H1 (cell line): ENCODE measurements at regions not wholly inside any gene's neighbourhood (a gene's known extent, or its start where the extent isn't known, plus 50 kb on each side); places are given as distances from the start of the nearest gene placed in this dataset.

Experiments used
- CTCF ChIA-PET: fragments of 300-600 bp; sonication (Branson Sonifier 250); formaldehyde crosslinking; loops from one replicate; lab custom pipeline; 2021; ENCODE audit not compliant: partially characterized antibody; lab: Charles Lee
- POLR2A ChIA-PET: fragments of 300-600 bp; sonication (Branson Sonifier 250); formaldehyde crosslinking; loops from one replicate; lab custom pipeline; 2021; ENCODE audit warnings: inconsistent platforms; ENCODE audit not compliant: partially characterized antibody; lab: Charles Lee
- DNase-seq, 2 experiments: peaks; one replicate each; pipeline versions ENCODE4 v3.0.0 to v3.0.0-alpha.2; 2010 to 2022; ENCODE audit warnings: low spot score in 2 of 2, low read depth in 1 of 2, mixed read lengths in 1 of 2
- FAIRE-seq: peaks from 2 replicates; lab custom pipeline; 2011; peaks lifted over from hg19 to GRCh38; lab: Jason Lieb, UNC
- H2AFZ ChIP-seq: 2 replicates; pipeline ENCODE4 v1.8.1; 2012; ENCODE audit warnings: low read length, inconsistent platforms
- H2AK5ac ChIP-seq: 2 replicates; pipeline ENCODE4 v1.6.1; 2013; ENCODE audit warnings: low read depth, low read length
- H2BK120ac ChIP-seq: replicated peaks from 2 replicates; pipeline ENCODE3; 2013; ENCODE audit warnings: low read depth, low read length, inconsistent platforms
- H2BK12ac ChIP-seq: 2 replicates; pipeline ENCODE4 v1.6.1; 2013; ENCODE audit warnings: low read depth, low read length
- H2BK15ac ChIP-seq: 2 replicates; pipeline ENCODE4 v1.6.1; 2013; ENCODE audit warnings: low read length
- H2BK20ac ChIP-seq: 2 replicates; pipeline ENCODE4 v1.6.1; 2013; ENCODE audit warnings: low read length
- H2BK5ac ChIP-seq: 2 replicates; pipeline ENCODE4 v1.6.1; 2013; ENCODE audit warnings: low read depth, low read length
- H3K14ac ChIP-seq: 2 replicates; pipeline ENCODE4 v1.6.1; 2013; ENCODE audit warnings: inconsistent platforms; ENCODE audit not compliant: insufficient read length
- H3K18ac ChIP-seq: 2 replicates; pipeline ENCODE4 v1.6.1; 2013; ENCODE audit warnings: low read length; ENCODE audit errors: extremely low read depth
- H3K23ac ChIP-seq: 2 replicates; pipeline ENCODE4 v1.6.1; 2013; ENCODE audit warnings: inconsistent platforms; ENCODE audit not compliant: insufficient read length
- H3K23me2 ChIP-seq: 2 replicates; pipeline ENCODE4 v1.6.1; 2013; ENCODE audit warnings: low read depth, low read length
- H3K27ac ChIP-seq: 2 replicates; pipeline ENCODE4 v1.6.1; 2011; ENCODE audit warnings: low read depth, low read length, inconsistent platforms
- H3K27me3 ChIP-seq, 4 experiments: replicated peaks in 1 of 4; 1 replicate in 1 of 4; 2 replicates in 3 of 4; pipeline versions ENCODE4 v1.6.1 to v1.8.1; 2011 to 2013; ENCODE audit warnings: low read length in 3 of 4, mild to moderate bottlenecking in 3 of 4, inconsistent platforms in 2 of 4, mixed read lengths in 2 of 4, moderate library complexity in 1 of 4; ENCODE audit not compliant: control insufficient read depth in 3 of 4, insufficient read depth in 3 of 4; ENCODE audit errors: extremely low read depth in 1 of 4
- H3K36me3 ChIP-seq, 4 experiments: 2 replicates each; pipeline versions ENCODE4 v1.6.1 to v1.8.1; 2011 to 2013; ENCODE audit warnings: mild to moderate bottlenecking in 4 of 4, low read length in 3 of 4, moderate library complexity in 2 of 4, control low read depth in 1 of 4, inconsistent platforms in 1 of 4; ENCODE audit not compliant: insufficient read depth in 4 of 4, control insufficient read depth in 2 of 4
- H3K4ac ChIP-seq: replicated peaks from 2 replicates; pipeline ENCODE3; 2013; ENCODE audit warnings: low read length, low read depth, mixed read lengths, inconsistent platforms; ENCODE audit not compliant: insufficient read length
- H3K4me1 ChIP-seq, 4 experiments: replicated peaks in 1 of 4; 1 replicate in 1 of 4; 2 replicates in 3 of 4; pipeline versions ENCODE4 v1.6.1 to v1.8.1; 2011 to 2013; ENCODE audit warnings: low read length in 3 of 4, inconsistent platforms in 2 of 4, mixed read lengths in 1 of 4; ENCODE audit not compliant: insufficient read depth in 4 of 4, control insufficient read depth in 3 of 4
- H3K4me2 ChIP-seq, 2 experiments: 2 replicates each; pipeline versions ENCODE4 v1.6.1 to v1.8.1; 2011 to 2013; ENCODE audit warnings: low read depth in 2 of 2, low read length in 2 of 2, control low read depth in 1 of 2, inconsistent platforms in 1 of 2, mild to moderate bottlenecking in 1 of 2; ENCODE audit not compliant: insufficient read depth in 1 of 2
- H3K4me3 ChIP-seq, 4 experiments: fragments of 200-600, 300-600 bp in 1 of 4; sonication (generic), shearing (Covaris generic), sonication (Bioruptor Twin) in 1 of 4; 2 replicates each; pipeline versions ENCODE4 v1.5.1 to v1.8.1; 2011 to 2016; ENCODE audit warnings: low read length in 4 of 4, low read depth in 3 of 4, control low read depth in 2 of 4, inconsistent platforms in 2 of 4, mild to moderate bottlenecking in 2 of 4, mixed read lengths in 1 of 4, moderate library complexity in 1 of 4; ENCODE audit not compliant: insufficient read depth in 2 of 4; ENCODE audit errors: extremely low read depth in 1 of 4
- H3K56ac ChIP-seq: replicated peaks from 2 replicates; pipeline ENCODE3; 2013; ENCODE audit warnings: low read depth, mild to moderate bottlenecking, mixed read lengths, low read length, inconsistent platforms; ENCODE audit not compliant: insufficient read length
- H3K79me1 ChIP-seq: 2 replicates; pipeline ENCODE4 v1.6.1; 2013; ENCODE audit warnings: low read depth, low read length, control low read depth
- H3K79me2 ChIP-seq, 2 experiments: 2 replicates each; pipeline versions ENCODE4 v1.6.1 to v1.8.1; 2012 to 2013; ENCODE audit warnings: low read length in 2 of 2, mild to moderate bottlenecking in 2 of 2, inconsistent platforms in 1 of 2; ENCODE audit not compliant: insufficient read depth in 2 of 2, control insufficient read depth in 1 of 2
- H3K9ac ChIP-seq, 4 experiments: replicated peaks in 1 of 4; 1 replicate in 1 of 4; 2 replicates in 3 of 4; pipeline versions ENCODE4 v1.6.1 to v1.8.1; 2011 to 2013; ENCODE audit warnings: low read depth in 3 of 4, low read length in 3 of 4, control low read depth in 2 of 4, mild to moderate bottlenecking in 2 of 4, moderate library complexity in 2 of 4, inconsistent platforms in 1 of 4; ENCODE audit errors: extremely low read depth in 1 of 4
- H3K9me3 ChIP-seq, 2 experiments: 2 replicates each; pipeline versions ENCODE4 v1.6.1 to v1.8.1; 2012 to 2013; ENCODE audit warnings: mild to moderate bottlenecking in 2 of 2, moderate library complexity in 2 of 2, control low read depth in 1 of 2, inconsistent platforms in 1 of 2, low read depth in 1 of 2, low read length in 1 of 2, mixed read lengths in 1 of 2; ENCODE audit not compliant: insufficient read depth in 2 of 2
- H4K20me1 ChIP-seq, 2 experiments: replicated peaks in 1 of 2; 2 replicates each; pipeline versions ENCODE3 to v1.8.1; 2011 to 2013; ENCODE audit warnings: inconsistent platforms in 2 of 2, low read length in 2 of 2, mild to moderate bottlenecking in 1 of 2; ENCODE audit not compliant: insufficient read depth in 2 of 2, control insufficient read depth in 1 of 2
- H4K5ac ChIP-seq: 2 replicates; pipeline ENCODE4 v1.6.1; 2013; ENCODE audit warnings: low read length, low read depth, mixed read lengths, inconsistent platforms; ENCODE audit not compliant: insufficient read length
- H4K8ac ChIP-seq: 2 replicates; pipeline ENCODE4 v1.8.0; 2013; ENCODE audit warnings: mild to moderate bottlenecking, moderate library complexity, low read length, inconsistent platforms; ENCODE audit not compliant: insufficient read depth; ENCODE audit errors: extremely low read depth
- H4K91ac ChIP-seq: replicated peaks from 2 replicates; pipeline ENCODE3; 2013; ENCODE audit warnings: low read length, mixed read lengths, inconsistent platforms; ENCODE audit not compliant: insufficient read length
- ATF3 ChIP-seq: IDR thresholded peaks from 2 replicates; pipeline ENCODE4 v1.6.1; 2011; ENCODE audit warnings: low read depth, mild to moderate bottlenecking, low read length; ENCODE audit not compliant: insufficient read depth
- GABPA ChIP-seq: IDR thresholded peaks from 2 replicates; pipeline ENCODE4 v1.6.1; 2011; ENCODE audit warnings: mild to moderate bottlenecking, low read length, moderate library complexity, borderline replicate concordance; ENCODE audit not compliant: insufficient read depth
- GTF2F1 ChIP-seq: IDR thresholded peaks from 2 replicates; pipeline ENCODE4 v1.6.1; 2012; ENCODE audit warnings: low read depth, low read length, improper control_type of control experiment, borderline replicate concordance
- HDAC2 ChIP-seq, 2 experiments: fragments of 300-600 bp in 1 of 2; sonication (generic) in 1 of 2; IDR thresholded peaks; 2 replicates each; pipeline ENCODE4 v1.6.1; 2011 to 2012; ENCODE audit warnings: low read depth in 2 of 2, low read length in 2 of 2, mild to moderate bottlenecking in 2 of 2, moderate library complexity in 2 of 2, borderline replicate concordance in 1 of 2, inconsistent platforms in 1 of 2
- JUND ChIP-seq: IDR thresholded peaks from 2 replicates; pipeline ENCODE4 v1.6.1; 2011; ENCODE audit warnings: mild to moderate bottlenecking, improper control_type of control experiment, low read length
- KDM5A ChIP-seq: fragments of 200-600 bp; IDR thresholded peaks from 2 replicates; pipeline ENCODE4 v1.7.1; 2012; ENCODE audit warnings: mild to moderate bottlenecking, low read length, inconsistent platforms, mixed read lengths
- PHF8 ChIP-seq: fragments of 200-600 bp; sonication (generic); conservative IDR thresholded peaks from 2 replicates; pipeline ENCODE4 v1.7.1; 2012; ENCODE audit warnings: low read depth, mild to moderate bottlenecking, inconsistent platforms, low read length, moderate library complexity
- POLR2AphosphoS5 ChIP-seq: IDR thresholded peaks from 2 replicates; pipeline ENCODE4 v1.6.1; 2011; ENCODE audit warnings: low read depth, low read length
- POU5F1 ChIP-seq: IDR thresholded peaks from 2 replicates; pipeline ENCODE4 v1.6.1; 2011; ENCODE audit warnings: low read depth, mild to moderate bottlenecking, low read length, moderate library complexity
- RNF2 ChIP-seq: fragments of 200-900, 300-1000 bp; sonication (generic); IDR thresholded peaks from 2 replicates; pipeline ENCODE4 v1.7.1; 2016; ENCODE audit warnings: borderline replicate concordance, low read depth, mild to moderate bottlenecking, antibody characterized with exemption, low read length; ENCODE audit not compliant: poor library complexity, severe bottlenecking; ENCODE audit errors: missing control alignments
- SIX5 ChIP-seq: IDR thresholded peaks from 2 replicates; pipeline ENCODE4 v1.6.1; 2011; ENCODE audit warnings: mild to moderate bottlenecking, low read depth, low read length
- SP1 ChIP-seq: IDR thresholded peaks from 2 replicates; pipeline ENCODE4 v1.6.1; 2011; ENCODE audit warnings: low read depth, low read length
- SP4 ChIP-seq: IDR thresholded peaks from 2 replicates; pipeline ENCODE4 v1.6.1; 2012; ENCODE audit warnings: low read length, inconsistent platforms
- SRF ChIP-seq: IDR thresholded peaks from 2 replicates; pipeline ENCODE4 v1.6.1; 2011; ENCODE audit warnings: mild to moderate bottlenecking, low read depth, low read length, moderate library complexity
- SUZ12 ChIP-seq: fragments of 200-600 bp; sonication (generic); IDR thresholded peaks from 2 replicates; pipeline ENCODE4 v1.6.1; 2012; ENCODE audit warnings: mild to moderate bottlenecking, inconsistent platforms, low read length, moderate library complexity, mixed read lengths
- WGBS, 2 experiments: shearing (Covaris generic) in 1 of 2; methylation state at CpG; one replicate each; pipeline versions ENCODE4 v1.1.6 to v1.1.7; 2013 to 2015; ENCODE audit warnings: low lambda C conversion rate in 2 of 2, mixed read lengths in 2 of 2, inconsistent platforms in 1 of 2, low coverage in 1 of 2, missing lambda C conversion rate in 1 of 2; ENCODE audit not compliant: insufficient replicate concordance in 2 of 2, insufficient coverage in 1 of 2, insufficient read length in 1 of 2; ENCODE audit errors: extremely low coverage in 1 of 2, missing lambda C conversion rate in 1 of 2; 5-methylcytosine and 5-hydroxymethylcytosine counted together

- H3K79me1 ChIP-seq, result no peaks in the 10 kb centered on the region
- H4K5ac ChIP-seq, result no peak overlapping the region
- ChIA-PET POLR2A (no interaction called here), CTCF (no interaction called here)
- no peaks in the 10 kb centered on the region for H3K23me2 ChIP-seq
- H3K4ac ChIP-seq, result no peak overlapping the region
- H2AFZ ChIP-seq, result no peak overlapping the region
- no peak for DNase-seq
- H3K23ac ChIP-seq, result no peak overlapping the region
- H2BK12ac ChIP-seq, result no peak overlapping the region
- no peak overlapping the region for H4K91ac ChIP-seq
- H3K27ac ChIP-seq, result no peak overlapping the region
- no peak overlapping the region for H4K8ac ChIP-seq
- no peak overlapping the region for H3K4me2 ChIP-seq
- no peaks in the 10 kb centered on the region for H3K36me3 ChIP-seq
- H2BK20ac ChIP-seq, result no peak overlapping the region
- no peak overlapping the region for H3K18ac ChIP-seq
- H3K79me2 ChIP-seq, result no peaks in the 10 kb centered on the region
- H3K14ac ChIP-seq, result no peak overlapping the region
- H2BK120ac ChIP-seq, result no peak overlapping the region
- H2BK15ac ChIP-seq, result no peak overlapping the region
- H2AK5ac ChIP-seq, result no peak overlapping the region
- H3K4me1 ChIP-seq, result no peaks in the 10 kb centered on the region
- peaks cover 0 to 1% (median 0%) of the 10 kb centered on the region in 4 experiments; a peak in 1 of 7 replicates for H3K27me3 ChIP-seq
- no peak for FAIRE-seq
- H4K20me1 ChIP-seq, result no peaks in the 10 kb centered on the region
- no peak overlapping the region for H2BK5ac ChIP-seq
- no peak overlapping the region for H3K9ac ChIP-seq
- no peak overlapping the region for H3K4me3 ChIP-seq
- H3K56ac ChIP-seq, result no peak overlapping the region
- H3K9me3 ChIP-seq, result no peaks in the 10 kb centered on the region
- 97% methylated on average over 1 of the region's 1 CpG; no CpG with 5 or more reads in 1 of the 2 experiments for WGBS, 2 experiments
- TF ChIP-seq SUZ12 (no peak), POLR2AphosphoS5 (no peak), ATF3 (no peak), SRF (no peak), PHF8 (no peak), POU5F1 (no peak), SP1 (no peak), GTF2F1 (no peak), HDAC2 (IDR thresholded peaks at IDR 0.05; ENCODE audit: borderline replicate concordance in 1 of 2, low read depth in 2 of 2, low read length in 2 of 2) (no peak), SIX5 (no peak), KDM5A (no peak), RNF2 (no peak), GABPA (no peak), JUND (no peak), SP4 (no peak)
Measured at GRCh38 chr4:134122903-134123302, 78.7 kb downstream of the PABPC4L start.
